CD4-positive, alpha-beta T cell treated with Interleukin-6 at 100 ng/mL for 8 hours (primary cell): ENCODE measurements at regions not wholly inside any gene's neighbourhood (a gene's known extent, or its start where the extent isn't known, plus 50 kb on each side); places are given as distances from the start of the nearest gene placed in this dataset.
"Not testable (repeated sequence)": the region's sequence is repeated elsewhere in the genome, so short reads cannot be mapped to it uniquely, and the experiment has no call there.

ENCODE experiments used
- DNase-seq: peaks from one replicate; pipeline ENCODE4 v3.0.0-alpha.2; 2020; ENCODE audit warnings: mixed read lengths, low spot score

DNA sequence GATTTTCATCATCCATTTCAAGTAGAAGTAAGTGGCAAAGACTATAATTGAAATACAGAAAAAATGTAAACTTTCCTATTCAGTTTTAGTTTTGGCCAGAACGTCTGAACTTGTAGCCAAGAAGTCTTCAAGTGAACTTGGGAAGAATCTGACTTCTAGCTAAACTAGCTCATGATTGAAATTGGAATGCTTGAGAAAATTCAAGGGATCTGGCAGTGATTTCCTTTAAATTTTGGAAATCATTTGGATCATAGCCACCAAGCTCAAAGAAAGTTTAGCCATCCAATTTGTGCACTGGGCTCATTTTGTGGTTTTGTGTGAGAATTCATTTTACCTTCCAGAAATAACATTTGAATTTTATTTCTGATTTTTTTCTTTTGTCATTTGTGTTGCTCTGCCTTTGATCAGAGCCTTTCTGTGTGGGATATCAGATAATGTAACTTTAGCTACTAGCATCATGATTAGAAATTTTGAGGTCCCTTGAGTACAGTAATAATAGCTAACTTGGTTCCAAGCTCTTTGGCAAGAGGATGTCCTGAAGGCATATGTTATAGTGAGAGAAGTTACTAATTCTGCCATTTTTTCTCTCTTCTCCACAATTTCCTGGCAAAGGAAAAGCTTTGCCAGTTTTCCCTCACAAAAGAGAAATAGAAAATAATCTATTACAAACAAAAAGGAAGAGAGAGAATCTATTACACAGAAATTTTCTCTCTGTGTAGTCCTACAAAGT, 2123.7 kb upstream of the RAG2 start:
- DNase-seq = no peak

GRCh38 chr11:38718659-38719058, 2120.6 kb upstream of the RAG2 start:
- DNase-seq = no peak

DNA sequence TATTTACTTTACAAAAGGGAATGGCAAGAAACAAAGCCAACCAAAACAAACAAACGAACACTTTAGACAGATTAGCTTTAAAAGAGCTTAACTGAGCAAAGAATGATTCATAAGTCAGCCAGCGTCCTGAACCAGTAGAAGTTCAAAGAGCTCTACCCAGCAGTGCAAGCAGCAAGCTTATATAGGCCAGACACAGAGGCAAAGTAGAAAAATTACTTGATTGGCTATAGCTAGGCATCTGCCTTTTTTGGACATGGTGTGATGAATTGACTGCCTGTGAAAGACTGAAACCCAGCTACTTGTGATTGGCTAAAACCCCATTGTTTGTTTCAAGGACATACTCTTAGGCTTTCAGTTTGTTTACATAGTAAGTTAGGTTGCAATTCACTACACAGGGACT, 2120.0 kb upstream of the RAG2 start:
- DNase-seq = no peak

DNA sequence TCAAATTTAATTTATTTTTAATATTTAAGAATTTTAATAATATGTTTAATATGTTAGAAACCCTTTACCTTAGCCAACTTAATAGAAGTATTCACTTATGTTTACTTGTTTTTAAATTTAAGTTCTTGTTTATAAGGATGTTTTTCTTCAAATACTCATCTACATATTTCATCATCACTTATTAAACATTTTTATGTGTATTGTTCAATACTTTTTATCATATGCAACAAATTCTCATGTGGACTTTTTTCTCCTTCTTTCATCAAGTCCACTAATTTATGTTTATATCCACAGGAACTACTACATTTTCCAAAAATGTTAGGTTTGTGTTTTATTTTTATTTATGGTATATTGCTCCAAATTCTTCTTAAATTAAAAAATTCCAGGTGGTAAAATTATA, 2113.1 kb upstream of the RAG2 start:
- no peak for DNase-seq

DNA sequence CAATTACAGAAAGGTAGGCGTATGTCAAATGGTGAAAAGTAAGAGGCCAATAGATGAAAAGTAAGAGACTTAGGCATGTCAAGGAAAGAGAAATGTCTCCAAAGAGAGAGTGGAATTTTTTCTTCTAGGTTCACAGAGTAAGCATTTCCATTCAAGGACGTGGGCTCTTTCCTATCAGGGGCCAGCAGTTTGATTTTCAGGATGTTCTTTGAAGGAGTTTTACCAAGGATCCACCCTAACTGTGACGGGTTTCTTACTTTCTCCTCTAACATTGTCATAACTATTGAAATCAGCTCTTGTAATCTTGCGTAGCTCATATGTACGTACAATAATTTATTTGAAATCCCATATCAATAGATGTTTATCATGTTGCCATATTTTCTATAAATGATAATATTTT, 2112.2 kb upstream of the RAG2 start:
- DNase-seq = no peak

GRCh38 chr11:38700111-38700510, 2102.1 kb upstream of the RAG2 start:
- no peak for DNase-seq

DNA sequence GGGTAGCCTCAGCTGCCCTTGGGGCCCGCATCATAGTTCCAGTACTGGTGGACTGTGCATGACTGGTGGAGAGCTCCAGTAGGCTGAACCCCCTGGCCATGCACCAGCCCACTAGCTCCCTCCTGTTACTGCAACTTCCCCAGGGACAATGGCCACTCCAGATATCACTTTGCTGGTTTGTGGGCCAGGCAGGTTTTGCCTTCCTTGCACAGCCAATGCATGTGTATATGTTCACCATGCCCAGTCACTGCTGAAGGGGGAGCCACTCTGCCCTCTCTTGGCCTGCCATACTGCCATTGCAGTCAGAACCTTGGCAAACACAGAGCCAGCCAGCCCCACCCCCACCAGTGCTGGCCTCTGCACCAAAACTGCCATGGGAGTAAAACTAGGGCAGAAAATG, 2095.3 kb upstream of the RAG2 start:
- DNase-seq = no peak

DNA sequence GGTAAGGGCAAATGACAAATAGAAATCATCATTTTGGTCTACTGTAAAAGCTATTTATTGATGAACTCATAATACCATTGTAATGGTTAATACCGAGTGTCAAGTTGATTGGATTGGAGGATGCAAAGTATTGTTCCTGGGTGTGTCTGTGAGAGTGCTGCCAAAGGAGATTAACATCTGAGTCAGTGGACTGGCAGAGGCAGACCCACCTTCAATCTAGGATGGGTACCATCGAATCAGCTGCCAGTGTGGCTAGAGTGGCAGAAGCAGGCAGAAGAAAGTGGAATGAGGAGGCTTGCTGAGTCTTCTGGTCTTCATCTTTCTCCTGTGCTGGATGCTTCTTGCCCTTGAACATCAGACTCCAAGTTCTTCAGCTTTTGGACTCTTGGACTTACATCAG, 2092.2 kb upstream of the RAG2 start:
- DNase-seq = not testable (repeated sequence)

- DNase-seq = no peak
Measured at GRCh38 chr11:38687008-38687407, 2089.0 kb upstream of the RAG2 start.

GRCh38 chr11:38683484-38683883, 2085.4 kb upstream of the RAG2 start:
- DNase-seq = no peak

- DNase-seq = no peak
Measured at GRCh38 chr11:38680746-38681145, 2082.7 kb upstream of the RAG2 start.

DNA sequence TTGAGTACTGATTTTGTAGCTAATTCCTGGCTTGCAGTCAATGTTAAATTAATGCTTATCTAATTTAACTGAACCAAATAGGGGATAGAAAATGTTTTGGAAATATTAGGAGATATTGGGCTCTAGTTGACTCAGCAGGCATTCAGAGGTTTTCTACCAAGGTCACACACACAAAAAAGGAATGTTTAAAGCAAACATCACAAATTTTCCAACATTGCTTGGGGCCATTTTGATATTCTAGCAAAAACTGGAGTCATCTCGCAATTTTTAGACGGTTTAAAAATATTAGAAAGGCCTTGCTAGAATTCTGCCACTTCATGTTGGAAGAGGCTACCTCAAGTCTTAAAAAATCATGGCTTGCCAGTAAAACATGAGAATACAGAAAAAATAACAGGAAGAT, 2082.1 kb upstream of the RAG2 start:
- no peak for DNase-seq

GRCh38 chr11:38672445-38672844, 2074.4 kb upstream of the RAG2 start:
- no peak for DNase-seq

DNA sequence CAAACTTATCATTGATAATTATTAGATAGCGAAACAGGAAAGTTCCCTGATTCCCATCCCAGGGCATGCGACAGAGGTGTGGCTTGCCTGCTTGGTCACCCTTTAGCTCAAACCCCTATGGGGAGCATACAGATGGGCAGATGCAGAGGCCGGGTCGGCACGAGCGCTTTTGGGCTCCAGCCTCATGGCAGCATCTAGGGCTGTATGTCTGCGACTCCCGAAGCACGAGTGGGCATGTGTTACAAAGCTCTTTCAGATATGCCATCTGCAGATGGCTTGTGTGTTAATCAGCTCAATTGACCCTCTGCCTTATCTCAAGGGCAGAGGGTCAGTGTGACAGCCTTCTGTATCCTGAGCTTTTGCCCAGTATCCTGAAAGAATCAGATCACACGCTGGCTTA, 2069.3 kb upstream of the RAG2 start:
- no peak for DNase-seq

GRCh38 chr11:38648604-38649003, 2050.6 kb upstream of the RAG2 start:
- no peak for DNase-seq

DNA sequence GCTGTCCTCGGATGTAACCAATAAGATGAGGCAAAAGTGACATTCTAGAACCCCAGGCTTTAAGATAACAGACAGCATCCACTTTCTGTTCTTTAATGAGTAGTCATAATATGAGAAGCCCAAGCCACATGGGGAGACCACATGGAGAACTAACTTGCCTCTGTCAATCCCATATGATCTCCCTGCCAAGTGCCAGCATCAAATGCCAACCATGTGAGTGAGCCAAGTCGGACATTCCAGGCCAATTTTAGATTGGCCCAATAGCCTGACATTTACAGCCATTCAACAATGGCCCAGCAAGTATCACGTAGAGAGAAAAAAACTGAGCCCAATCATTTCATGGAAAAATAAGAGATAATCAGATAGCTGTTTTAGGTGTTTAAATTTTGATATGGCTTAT, 2048.3 kb upstream of the RAG2 start:
- no peak for DNase-seq

- no peak for DNase-seq
Measured at GRCh38 chr11:38640854-38641253, 2042.8 kb upstream of the RAG2 start.

DNA sequence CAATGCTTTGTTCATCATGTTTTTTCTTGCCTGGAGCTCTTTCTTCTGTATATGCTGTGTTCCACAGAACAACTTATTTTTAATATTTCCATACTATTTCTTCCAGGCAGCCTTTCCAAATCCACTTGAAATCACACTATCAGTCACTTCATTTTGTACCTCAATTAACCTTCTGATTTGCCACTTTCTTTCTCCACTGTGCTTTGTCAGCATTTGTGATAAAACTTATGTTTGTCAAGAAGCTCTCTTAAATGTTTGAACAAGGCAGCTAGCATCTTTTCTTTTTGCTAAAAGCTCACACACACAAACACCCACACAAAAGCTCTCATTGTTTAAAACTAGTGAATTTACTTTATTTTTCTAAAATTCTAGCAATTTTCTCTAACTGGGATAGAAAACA, 2014.7 kb upstream of the RAG2 start:
- no peak for DNase-seq

DNA sequence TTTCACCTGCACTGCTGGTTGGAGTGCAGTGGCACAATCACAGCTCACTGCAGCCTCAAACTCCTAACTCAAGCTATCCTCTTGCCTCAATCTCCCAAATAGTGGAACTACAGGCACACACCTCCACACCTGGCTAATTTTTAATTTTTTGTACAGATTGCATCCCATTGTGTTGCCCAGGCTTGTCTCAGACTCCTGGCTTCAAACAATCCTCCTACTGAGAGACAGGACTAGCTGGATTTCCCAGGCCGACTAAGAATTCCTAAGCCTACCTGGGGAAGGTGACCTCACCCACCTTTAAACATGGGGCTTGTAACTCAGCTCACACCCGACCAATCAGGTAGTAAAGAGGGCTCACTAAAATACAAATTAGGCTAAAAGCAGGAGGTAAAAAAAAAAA, 2003.3 kb upstream of the RAG2 start:
- DNase-seq = not testable (repeated sequence)

DNA sequence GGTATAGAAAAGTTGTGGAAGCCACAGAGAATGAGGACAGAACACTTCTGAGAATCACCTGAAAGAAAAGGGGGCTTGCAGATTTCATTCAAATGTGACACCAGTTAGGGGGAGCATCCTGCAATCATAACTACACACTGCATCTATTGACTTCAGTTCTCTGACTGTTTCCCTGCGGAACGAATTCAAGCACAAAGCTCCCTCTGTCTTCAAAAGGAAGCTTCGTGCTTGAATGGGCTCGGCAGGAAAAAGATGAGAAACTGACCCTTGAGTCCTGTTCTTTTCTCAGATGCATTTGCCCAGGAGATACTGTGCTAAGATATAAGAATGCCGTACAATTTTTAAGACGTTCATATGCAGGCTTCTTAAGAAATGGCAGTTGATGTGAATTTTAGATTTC, 2000.4 kb upstream of the RAG2 start:
- DNase-seq = no peak

GRCh38 chr11:38595359-38596016, 1997.5 kb upstream of the RAG2 start:
- not testable (repeated sequence) for DNase-seq

- no peak for DNase-seq
Measured at GRCh38 chr11:38594895-38595294, 1996.9 kb upstream of the RAG2 start.

GRCh38 chr11:38593649-38594048, 1995.6 kb upstream of the RAG2 start:
- DNase-seq = no peak

DNA sequence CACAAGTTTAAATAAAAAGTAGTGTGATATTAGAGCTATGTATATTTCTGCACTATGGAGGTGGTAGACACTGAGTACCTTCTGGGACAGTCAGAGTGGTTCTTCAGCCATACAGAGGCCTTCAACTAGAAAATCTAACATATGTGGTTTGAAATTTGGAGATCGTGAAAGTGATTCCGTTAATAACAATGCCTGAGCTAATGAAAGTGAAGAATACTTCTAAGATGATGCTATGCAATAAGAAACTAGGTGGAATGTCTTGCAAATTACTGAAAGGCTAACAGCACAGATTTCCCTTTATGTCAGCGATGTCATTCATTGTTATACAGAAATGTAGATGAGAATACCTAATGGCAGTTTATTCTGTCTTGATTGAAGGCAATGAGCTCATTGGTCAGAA, 1984.7 kb upstream of the RAG2 start:
- DNase-seq = no peak
